ENCODE measurements at regions not wholly inside any gene's neighbourhood (a gene's known extent, or its start where the extent isn't known, plus 50 kb on each side); places are given as distances from the start of the nearest gene placed in this dataset.

DNA sequence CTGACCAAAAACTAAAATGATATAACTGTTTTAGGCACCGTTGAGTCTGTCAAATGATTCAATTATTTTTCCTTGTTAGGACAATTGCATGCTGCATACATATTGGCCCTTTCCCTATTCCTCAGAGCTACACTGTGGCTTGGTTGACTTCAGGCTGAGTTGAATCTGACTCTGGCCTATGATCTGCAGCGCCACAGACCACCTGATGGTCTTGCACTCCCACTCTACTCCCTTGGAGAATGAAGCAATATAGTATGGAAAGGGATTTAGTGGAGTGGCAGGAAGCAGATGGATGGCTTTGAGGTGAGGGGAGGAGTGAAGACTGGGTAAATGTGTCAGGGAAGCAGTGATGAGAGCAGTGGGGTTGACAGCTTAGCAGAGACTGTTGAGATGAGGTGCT lies 579.0 kb upstream of the STXBP6 start:
- TF ChIP-seq CTCF (IDR thresholded peaks at IDR 0.05): no peak
- no peak for TF ChIP-seq POLR2AphosphoS5 (IDR thresholded peaks at IDR 0.05)
- no peak for TF ChIP-seq POLR2A (IDR thresholded peaks at IDR 0.05)
- no peak overlapping the region for H3K27ac ChIP-seq
- no peaks in the 10 kb centered on the region for H3K4me1 ChIP-seq (replicated peaks)
- no peaks in the 10 kb centered on the region for H3K9me3 ChIP-seq
- no peaks in the 10 kb centered on the region for H3K36me3 ChIP-seq
- intact Hi-C loops (cut with DNase I): no loop called here
- no peak for DNase-seq (ENCODE audit: low spot score)
- WGBS: 92% methylated on average over 2 of the region's 2 CpGs
- no peak overlapping the region for H3K4me3 ChIP-seq
- no peaks in the 10 kb centered on the region for H3K27me3 ChIP-seq (replicated peaks; ENCODE audit: insufficient read depth)

GRCh38 chr14:25628390-25628789 lies 578.4 kb upstream of the STXBP6 start:
- H3K4me1 ChIP-seq (replicated peaks): no peaks in the 10 kb centered on the region
- no peak overlapping the region for H3K4me3 ChIP-seq
- H3K9me3 ChIP-seq: no peaks in the 10 kb centered on the region
- intact Hi-C loops (cut with DNase I): no loop called here
- WGBS: 88% methylated on average over 2 of the region's 2 CpGs
- TF ChIP-seq POLR2A (IDR thresholded peaks at IDR 0.05): no peak
- TF ChIP-seq CTCF (IDR thresholded peaks at IDR 0.05): no peak
- no peak for TF ChIP-seq POLR2AphosphoS5 (IDR thresholded peaks at IDR 0.05)
- H3K36me3 ChIP-seq: no peaks in the 10 kb centered on the region
- H3K27ac ChIP-seq: no peak overlapping the region
- DNase-seq (ENCODE audit: low spot score): no peak
- H3K27me3 ChIP-seq (replicated peaks; ENCODE audit: insufficient read depth): no peaks in the 10 kb centered on the region

DNA sequence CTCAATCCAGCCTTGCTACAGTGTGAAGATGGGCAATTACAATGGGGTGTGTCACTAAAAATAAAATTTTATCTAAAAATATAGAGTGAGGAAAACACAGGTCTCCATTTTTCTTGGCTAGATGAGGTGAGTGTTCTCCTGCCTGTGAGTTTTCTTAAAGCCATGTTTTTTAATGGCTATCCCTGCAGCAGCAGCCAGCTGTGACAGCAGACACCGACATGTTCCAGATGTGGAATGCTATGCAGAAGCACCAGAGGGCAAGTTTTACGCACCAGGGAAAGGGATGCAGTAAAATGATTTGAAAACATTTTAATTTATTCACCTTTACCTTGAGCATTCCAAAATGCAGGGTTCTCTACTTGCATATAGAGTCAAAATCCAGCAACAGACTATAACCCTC lies 577.0 kb upstream of the STXBP6 start:
- no peak for TF ChIP-seq POLR2AphosphoS5 (IDR thresholded peaks at IDR 0.05)
- TF ChIP-seq CTCF (IDR thresholded peaks at IDR 0.05): no peak
- no peak for TF ChIP-seq POLR2A (IDR thresholded peaks at IDR 0.05)
- no peaks in the 10 kb centered on the region for H3K27me3 ChIP-seq (replicated peaks; ENCODE audit: insufficient read depth)
- no peaks in the 10 kb centered on the region for H3K9me3 ChIP-seq
- intact Hi-C loops (cut with DNase I): no loop called here
- WGBS: 53% methylated on average over 2 of the region's 2 CpGs
- no peak overlapping the region for H3K27ac ChIP-seq
- H3K4me1 ChIP-seq (replicated peaks): no peaks in the 10 kb centered on the region
- DNase-seq (ENCODE audit: low spot score): no peak
- no peaks in the 10 kb centered on the region for H3K36me3 ChIP-seq
- no peak overlapping the region for H3K4me3 ChIP-seq

DNA sequence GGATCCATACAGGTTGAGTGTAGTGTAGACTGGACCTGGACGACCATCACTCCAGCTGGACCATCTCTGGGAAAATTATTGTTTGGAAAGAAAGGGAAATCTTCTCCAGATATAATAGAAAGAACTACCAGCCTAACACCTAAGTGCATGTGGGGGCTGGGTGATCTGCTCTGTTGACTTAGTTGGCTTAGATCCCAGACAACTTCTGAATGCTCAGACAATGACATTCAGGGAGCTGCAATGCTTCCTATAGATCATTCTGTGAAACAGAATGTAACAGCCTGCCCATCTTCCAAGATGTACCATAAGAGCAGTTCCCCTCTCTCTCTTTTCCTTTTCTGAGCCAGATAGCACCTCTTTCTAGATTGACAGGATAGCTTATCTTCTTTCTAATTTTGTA lies 572.8 kb upstream of the STXBP6 start:
- Histone ChIP-seq H3K36me3 (no peaks in the 10 kb centered on the region), H3K27ac (no peak overlapping the region), H3K27me3 (replicated peaks; ENCODE audit: insufficient read depth) (no peaks in the 10 kb centered on the region), H3K4me3 (no peak overlapping the region), H3K4me1 (replicated peaks) (no peaks in the 10 kb centered on the region), H3K9me3 (no peaks in the 10 kb centered on the region)
- no peak for TF ChIP-seq POLR2A (IDR thresholded peaks at IDR 0.05)
- no peak for TF ChIP-seq CTCF (IDR thresholded peaks at IDR 0.05)
- TF ChIP-seq POLR2AphosphoS5 (IDR thresholded peaks at IDR 0.05): no peak
- DNase-seq (ENCODE audit: low spot score): peak; percentile 7
- intact Hi-C loops (cut with DNase I): no loop called here
- WGBS: 33% methylated on average over 1 of the region's 1 CpG

DNA sequence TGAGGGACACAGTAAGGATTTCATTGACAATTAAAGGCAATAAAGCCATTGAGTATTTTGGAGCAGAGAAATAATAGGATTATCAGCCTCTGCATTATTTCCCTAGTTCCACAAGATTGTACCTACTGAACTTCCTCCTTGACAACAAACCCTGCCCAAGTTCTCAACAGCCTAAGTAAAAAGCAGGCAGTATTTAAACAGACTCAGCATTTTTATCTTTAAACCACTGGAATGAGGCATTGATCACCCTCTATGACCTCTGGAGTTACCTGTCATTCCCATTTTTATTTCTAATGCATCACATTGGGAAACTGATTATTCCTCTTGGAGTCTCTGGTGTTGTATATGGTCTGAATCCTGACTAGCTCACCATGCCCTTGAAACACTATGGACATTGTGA lies 570.6 kb upstream of the STXBP6 start:
- intact Hi-C loops (cut with DNase I): no loop called here
- Histone ChIP-seq H3K4me1 (replicated peaks) (no peaks in the 10 kb centered on the region), H3K9me3 (no peaks in the 10 kb centered on the region), H3K27me3 (replicated peaks; ENCODE audit: insufficient read depth) (no peaks in the 10 kb centered on the region), H3K36me3 (no peaks in the 10 kb centered on the region), H3K4me3 (no peak overlapping the region), H3K27ac (no peak overlapping the region)
- DNase-seq (ENCODE audit: low spot score): no peak
- TF ChIP-seq POLR2AphosphoS5 (IDR thresholded peaks at IDR 0.05) (no peak), POLR2A (IDR thresholded peaks at IDR 0.05) (no peak), CTCF (IDR thresholded peaks at IDR 0.05) (no peak)

Measured in prostate gland (tissue), 2 donors.